HG03521 (cell line): ENCODE measurements at regions not wholly inside any gene's neighbourhood (a gene's known extent, or its start where the extent isn't known, plus 50 kb on each side); places are given as distances from the start of the nearest gene placed in this dataset.

ENCODE experiments used
- ATAC-seq: cut with Tn5 transposase; IDR thresholded peaks from one replicate; pipeline ENCODE4 v1.9.1; 2021; ENCODE audit warnings: mild to moderate bottlenecking, moderate library complexity; ENCODE audit not compliant: unreplicated experiment

DNA sequence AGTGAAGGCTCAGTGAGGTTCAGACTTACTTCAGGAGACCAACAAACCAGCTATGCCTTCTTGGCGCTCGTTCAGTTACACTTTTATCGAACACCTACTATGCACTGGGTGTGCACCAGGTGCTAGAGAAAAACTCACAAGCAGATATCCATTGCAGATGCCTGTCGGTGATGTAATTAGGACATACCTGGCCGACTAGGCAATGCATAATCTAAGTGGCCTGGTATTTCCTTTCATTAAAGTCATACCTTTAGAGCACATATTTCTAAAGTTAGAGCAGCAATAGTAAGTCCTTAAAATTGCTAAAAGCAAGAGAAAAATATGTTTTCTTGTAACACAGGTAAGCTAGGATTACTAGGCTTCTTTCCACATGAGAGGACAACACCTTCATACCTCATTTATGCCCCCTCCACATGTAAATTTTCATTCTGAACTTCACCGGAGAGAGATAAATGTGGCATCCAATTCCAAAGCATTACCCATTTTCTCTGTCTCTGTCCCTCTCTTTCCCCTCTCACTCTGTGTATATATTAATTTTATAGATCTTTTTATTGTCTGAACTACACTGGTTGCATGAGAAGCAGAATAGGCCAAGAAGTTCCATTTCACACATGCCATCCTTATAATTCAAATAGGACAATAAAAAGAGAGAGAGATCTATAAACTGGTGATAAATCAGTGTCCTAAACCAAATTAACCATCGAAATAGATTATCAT, 242.2 kb downstream of the SPTSSA start:
- no peak for ATAC-seq

DNA sequence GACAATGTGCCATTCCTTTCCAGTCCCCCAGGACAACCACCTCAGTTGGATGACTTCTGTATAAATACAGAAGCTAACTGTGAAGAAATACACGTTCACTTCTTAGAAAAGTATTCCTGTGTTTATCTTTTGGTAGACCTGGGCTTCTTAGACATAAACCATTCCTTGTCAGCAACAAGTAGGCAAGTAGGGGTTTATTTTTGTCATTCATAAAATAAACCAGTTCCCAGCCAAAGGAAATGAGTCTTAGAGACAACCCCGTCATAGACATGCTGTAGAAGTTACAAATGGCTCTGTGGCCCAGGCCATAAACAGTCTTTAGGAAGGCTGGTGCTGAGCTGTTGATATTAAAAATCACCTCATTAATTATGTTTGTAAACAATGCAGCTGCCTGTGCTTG, 243.2 kb downstream of the SPTSSA start:
- no peak for ATAC-seq

DNA sequence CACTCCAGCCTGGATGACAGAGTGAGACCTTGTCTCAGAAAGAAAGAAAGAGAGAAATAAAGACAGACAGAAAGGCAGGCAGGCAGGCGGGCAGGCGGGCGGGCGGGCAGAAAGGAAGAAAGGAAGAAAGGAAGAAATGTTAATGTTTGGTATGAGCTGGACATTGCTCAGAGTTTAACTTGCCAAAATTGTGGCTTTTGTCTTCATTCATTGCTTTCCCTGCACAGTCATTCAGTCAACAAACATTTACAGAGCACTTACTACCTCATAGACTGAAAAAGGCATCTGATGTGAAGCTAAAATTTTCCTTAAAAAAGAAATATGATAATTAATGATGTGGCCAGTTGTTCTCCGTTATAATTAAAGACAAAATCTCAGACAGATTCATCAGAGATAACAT, 247.1 kb downstream of the SPTSSA start:
- ATAC-seq, result no peak

DNA sequence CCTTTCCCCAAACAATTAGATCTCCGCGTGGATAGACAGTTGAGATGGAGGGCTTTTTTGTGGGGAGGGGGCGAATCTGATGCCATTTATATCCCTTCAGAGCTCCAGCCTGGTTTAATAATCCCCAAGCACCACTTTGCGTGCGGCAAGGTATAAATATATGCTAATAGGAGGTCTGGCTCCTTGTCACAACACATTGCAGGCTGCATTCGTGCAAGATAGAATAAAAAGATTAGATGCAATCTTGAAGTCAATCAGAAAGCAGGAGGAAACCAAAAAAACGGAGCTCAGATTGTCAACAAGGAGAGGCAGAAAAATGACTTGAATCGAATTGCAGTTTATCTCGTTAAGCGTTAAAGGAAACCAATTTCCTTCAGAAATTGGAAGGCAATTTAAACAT, 248.7 kb downstream of the SPTSSA start:
- ATAC-seq, result no peak

DNA sequence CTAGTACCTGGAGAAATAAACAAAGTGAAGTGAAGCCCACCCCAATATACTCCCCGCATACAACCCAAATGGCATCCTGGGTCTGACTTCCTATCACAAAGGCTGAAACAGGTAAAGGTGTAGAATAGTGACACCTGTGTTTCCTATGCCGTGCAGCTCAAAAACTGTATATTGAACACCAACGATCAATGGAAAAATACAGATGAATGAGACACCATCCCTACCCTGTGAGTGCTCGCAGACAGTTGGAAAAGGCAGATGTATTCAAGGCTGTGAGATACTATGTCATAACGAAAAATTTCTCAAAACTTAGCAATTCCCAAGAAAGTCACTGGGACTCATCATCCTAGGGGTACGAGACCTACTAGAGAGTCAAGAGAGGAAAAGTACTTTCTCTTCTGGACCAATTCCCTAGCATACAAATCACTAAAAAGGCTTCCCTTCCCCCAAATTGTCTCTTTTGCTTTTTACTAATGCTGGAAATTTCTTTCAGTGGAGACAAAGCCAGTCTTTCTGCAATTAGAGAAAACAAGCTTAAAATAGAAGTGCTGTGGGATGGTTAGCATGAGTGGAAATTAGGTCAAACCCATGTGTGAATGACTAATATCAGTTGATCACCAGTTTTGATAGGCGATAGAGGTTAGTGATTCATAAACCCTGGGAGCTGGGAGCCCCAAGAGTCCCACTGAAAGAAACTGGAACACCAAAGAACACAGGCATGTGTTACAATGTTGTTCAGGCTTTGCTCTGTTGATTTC, 249.7 kb downstream of the SPTSSA start:
- no peak for ATAC-seq

DNA sequence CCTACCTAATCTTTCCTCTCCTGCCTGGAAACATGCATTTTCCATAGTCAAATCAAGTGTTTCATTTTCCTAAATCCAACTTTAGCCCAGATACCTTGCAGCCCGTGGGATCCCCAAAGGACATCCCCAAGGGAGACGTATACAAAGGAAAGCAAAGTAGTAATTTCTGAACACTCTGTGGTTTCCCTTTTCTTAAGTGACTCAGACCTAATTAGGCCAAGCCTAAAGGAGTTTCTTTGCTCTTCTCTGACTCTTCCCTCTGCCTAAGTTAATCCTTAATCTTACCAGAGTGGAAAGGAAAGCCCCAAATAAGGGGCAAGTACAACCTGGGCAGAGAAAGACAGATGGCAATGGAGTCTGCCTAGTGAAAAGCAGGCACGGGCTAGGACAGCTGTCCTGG, 250.3 kb downstream of the SPTSSA start:
- ATAC-seq, result no peak

DNA sequence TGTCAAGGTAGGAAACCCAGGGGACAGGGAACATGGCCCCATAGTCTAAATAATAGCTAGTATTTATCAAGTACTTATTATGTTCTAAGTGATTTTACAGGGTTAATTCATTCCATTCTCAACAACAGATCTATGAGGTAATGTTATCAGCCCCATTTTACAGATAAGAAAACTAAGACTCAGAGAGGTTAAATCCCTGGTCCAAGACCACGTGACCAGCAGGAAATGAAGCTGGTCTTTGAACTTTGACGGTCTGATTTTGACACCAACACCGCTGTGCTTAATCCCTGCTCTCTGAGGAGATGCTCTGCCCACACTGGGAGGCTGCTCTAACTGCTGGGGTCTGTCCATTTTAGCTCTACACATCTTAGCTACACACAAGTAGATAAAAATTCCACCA, 253.5 kb downstream of the SPTSSA start:
- ATAC-seq, result no peak

DNA sequence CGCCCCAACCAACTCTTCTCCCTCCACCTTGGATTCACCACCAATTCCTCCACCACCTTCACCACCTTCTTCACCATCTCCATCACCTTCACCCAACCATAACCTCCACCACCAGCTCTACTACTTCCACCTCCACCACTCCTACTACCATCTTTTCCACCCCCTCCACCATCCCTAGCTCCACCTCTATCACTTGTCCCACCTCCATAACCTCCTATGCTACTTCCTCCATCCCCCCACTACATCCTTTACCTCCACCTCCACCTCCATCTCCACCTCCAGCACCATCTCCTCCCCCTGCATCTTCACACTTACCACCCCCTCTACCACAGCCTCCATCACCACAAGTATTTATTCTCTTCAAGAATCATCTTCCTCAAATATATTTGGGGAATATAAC, 254.9 kb upstream of the EGLN3 start:
- no peak for ATAC-seq

DNA sequence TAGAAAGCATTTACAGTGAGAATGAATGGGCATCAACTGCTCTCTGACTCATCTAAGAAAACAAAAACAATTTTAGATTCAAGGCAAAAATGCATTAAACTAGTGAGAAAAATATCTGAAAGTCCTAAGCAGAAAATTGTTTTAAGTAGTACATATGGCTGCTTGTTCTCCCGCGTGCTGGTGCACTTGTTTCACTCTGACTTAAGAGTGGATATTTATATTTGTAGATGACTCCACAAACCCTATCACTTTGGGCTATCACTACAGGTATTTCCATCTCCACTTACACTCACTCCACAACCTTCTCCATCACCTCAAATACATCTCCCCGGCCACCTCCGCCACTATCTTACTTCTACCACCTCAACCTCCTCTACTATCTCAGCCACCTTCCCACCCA, 253.9 kb upstream of the EGLN3 start:
- ATAC-seq, result no peak

DNA sequence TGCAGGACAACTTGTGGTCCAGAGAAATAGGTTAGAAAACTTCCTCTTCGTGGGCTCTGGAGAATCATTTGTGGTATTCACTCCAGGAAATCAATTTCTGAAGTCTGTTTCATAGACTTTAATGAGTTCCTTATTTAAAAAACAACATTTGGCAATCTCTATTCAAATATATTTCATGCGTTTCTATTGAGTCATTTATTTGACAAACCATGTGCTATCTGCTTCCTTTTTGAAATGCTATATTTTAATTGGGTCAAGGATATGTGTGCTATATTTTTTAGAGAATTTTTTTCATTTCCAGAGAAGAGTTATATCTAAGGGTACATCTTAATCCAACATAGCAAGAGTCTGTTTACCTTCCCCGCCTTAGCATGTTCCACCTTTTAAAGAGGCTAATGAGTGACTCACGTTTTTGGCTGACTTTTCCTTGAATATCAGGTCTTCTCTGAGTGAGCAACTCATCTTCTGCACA, 252.4 kb upstream of the EGLN3 start:
- no peak for ATAC-seq

DNA sequence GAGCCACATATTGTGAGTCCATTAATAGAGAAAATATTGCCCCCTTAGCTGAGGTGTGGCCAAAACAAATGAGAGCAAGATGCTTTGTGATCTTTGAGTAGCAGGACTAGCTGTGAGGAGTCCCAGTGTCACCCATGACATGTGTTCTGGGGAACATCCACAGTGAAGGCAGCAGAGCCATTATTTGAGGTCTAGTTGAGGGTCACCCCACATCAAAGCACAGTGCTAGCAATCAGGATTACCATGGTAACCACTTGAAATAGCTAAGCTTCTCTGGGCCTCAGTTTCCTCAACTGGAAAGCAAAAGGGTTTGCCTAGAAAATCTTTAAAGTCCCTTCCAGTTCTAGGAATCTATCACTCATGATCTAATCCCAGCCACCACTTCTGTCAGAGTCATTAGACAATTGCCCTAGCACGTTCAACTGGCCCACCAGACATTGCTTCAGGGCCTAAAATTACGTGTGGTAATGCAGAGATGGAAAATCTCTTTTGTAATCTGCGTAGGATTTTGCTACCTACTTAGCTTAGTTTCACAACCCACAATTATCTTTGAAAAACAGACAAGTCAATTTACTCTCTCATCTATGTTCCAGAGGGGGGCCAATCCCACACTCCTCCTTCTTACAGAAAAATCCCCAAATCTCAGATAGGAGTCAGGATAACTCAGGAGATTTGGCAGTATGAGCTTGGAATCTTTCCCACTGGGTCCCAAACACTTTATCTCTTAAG, 251.2 kb upstream of the EGLN3 start:
- ATAC-seq, result no peak

DNA sequence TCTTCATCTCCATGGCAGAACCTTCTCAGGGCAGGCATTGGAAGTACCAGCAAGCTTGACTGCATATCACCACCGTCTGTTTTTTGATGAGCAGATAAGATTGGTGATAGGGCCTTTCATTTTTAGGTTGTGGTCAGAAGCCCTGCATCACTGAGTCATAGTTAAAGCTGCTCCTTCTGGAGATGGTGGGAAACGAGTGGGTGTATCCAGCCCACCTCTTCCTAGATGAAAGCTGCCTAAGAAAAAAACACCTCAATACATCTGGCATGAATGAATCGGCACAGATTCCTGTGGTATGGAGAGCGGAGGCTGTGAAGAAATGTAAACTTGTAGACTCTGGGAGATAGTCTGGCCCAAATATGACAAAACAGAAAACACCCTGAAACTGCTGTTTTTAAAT, 248.7 kb upstream of the EGLN3 start:
- no peak for ATAC-seq

DNA sequence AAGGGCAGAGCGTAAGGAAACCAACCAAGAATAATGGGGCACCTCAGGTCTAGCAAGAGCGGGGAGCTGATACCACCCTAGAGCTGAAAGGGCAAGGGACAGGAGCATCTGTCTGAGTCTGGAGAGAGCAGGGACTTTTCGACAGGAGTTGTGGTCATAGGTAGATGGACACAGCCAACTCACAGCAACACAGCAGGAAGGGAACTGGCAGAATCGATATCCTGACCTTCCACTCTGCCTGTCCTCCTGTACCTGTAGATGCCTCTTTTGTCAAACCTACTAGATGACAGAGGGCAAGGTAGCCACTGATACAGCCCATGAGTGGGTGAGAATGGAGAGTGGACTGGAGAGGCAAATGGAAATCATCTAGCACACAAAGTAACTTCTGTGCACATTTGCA, 247.2 kb upstream of the EGLN3 start:
- no peak for ATAC-seq

DNA sequence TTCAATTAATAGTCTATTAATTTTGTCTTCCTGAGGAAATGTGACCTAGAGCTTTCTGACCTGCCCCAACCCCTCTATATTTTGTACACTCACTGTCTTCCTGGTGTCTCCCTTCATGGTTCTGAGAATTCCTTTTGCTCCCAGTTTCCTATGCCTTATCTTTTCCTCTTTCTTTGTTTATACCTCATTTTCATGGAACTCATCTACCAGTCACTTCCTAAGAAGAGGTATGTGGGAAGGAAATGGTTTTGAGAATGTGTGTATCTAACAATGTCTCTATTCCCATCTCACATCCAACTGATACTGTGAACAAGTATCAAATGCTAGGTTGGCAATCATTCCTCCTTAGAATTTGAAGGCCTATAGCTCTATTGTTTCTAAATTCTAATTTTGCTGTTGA, 245.1 kb upstream of the EGLN3 start:
- no peak for ATAC-seq

DNA sequence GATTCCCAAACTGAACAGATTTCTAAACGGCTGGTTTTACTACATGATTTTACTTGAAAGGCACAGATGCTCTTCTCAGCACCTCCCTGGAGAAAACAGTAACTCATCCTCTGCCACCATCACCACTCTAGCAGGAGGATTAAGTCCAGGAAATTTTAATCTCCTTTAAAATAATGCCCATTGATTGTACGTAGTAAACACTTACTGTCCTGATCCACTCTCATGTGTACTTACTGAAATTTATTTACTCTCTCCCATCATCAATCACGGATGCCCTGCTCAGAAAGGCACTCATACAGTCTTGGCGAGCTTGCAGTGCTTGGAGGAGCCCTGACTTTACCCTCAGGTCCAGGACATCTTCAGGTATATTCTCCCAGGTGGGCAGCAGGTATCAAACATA, 239.8 kb upstream of the EGLN3 start:
- ATAC-seq, result no peak

DNA sequence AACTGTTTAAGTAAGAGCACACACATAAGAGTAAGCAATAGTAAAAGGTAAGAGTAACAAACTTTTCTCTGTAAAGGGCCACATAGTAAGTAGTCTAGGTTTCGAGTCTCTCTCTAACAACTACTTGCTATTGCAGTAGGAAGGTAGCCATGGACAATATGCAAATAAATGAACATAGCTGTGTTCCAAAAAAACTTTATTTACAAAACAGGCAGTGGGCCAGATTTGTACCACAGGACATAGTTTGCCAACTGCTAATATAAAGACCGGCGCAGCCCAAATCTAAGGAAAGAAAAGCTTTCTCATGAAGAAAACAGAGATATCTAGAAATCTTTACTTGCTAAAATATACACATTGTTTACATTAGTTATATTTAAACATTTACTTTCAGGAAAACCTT, 239.0 kb upstream of the EGLN3 start:
- ATAC-seq, result no peak

DNA sequence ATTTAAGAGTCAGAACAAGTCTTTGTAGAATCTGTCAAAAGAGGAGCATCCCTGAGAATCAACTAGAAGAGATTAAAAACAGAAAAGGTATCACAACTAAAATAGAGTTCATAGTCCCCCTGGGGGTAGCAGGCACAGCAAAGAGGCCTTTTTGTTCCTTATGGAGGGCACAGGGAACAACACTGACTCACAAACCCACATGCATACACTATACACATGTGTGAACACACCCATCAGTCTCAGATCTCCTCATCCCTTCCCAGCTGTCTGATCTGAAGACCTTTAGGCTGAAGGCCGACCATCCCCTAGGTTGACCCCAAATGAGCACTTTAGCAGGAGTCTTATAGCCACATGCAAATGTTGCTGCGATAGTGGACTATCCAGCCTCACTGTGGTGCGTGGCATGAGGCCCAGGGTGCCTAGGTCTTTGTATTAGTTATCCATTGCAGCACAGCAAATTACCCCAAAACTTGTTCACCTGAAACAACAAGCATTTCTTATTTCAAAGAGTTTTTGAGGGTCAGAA, 236.7 kb upstream of the EGLN3 start:
- ATAC-seq, result no peak

DNA sequence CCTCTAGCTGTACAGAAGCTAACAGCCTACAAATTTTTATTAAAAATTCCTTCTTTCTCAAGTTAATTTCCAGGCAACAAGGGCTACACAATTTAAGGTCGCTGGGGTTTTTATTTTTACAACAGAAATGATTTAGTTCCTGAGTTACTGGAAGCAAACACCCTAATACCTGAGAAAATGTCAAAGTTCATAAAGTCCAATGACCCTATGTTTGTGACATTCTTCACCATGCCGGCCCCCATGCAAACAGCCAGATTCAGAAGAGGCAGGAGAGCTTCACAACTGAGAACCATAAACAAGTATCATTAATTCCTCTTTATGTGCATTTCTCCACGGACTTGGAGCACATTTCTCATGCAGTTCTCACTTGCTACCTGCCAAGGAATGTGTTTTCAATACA, 236.2 kb upstream of the EGLN3 start:
- ATAC-seq, result no peak

DNA sequence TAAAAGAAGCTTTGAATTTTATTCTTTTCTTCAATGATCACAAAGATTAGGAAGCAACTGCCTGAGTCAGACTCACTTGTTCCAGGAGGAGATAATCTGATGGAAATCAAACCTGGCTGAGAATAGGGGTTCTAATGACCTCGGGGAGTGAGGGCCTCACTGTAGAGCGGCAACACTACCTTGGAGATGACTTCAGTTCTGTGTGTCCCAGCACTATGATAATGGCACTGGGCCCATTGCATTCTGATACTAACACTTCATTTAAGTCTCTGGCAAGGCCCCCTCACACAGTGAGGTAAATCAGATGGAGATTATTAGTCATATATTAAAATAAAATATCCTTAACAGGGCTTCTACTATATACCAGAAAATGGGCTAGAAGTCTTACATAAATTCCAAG, 233.3 kb upstream of the EGLN3 start:
- ATAC-seq, result no peak

DNA sequence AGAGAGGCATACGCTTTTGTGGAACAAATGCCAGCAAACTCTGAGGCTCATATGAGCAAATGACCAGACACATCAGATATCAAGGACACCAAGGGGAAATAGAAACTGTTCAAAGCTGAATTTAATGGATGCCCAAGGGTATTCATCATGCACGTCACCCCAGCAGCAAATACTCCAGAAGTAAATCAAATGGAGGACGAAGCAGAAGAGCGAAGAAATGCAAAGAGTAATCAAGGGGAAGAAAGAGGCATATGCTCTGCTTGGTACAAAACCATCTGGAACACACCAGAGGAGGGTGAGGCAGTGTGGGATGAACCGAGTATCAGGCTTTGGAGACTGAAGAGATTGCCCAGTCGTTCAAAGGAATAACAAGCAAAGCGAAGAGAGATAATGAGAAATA, 232.6 kb upstream of the EGLN3 start:
- ATAC-seq, result no peak

DNA sequence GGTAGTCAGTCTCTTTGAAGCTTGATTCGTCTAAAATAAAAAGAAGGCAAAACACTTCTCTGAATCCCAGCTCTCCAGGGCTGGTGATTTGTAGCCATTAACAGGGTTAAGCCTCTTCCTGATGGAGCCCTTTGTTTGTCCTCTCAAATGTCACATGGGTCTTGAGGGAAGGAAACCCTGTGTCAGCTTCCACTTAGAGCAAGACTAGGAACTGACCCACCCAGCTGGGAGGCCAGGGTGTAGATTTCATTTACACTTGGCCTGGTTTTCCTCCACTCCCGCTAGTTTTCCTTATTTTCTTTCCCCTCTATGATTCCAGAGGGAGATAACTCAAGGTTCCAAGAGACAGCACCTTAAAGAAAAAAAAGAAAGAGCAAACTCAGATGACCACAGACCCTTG, 230.5 kb upstream of the EGLN3 start:
- ATAC-seq, result no peak

DNA sequence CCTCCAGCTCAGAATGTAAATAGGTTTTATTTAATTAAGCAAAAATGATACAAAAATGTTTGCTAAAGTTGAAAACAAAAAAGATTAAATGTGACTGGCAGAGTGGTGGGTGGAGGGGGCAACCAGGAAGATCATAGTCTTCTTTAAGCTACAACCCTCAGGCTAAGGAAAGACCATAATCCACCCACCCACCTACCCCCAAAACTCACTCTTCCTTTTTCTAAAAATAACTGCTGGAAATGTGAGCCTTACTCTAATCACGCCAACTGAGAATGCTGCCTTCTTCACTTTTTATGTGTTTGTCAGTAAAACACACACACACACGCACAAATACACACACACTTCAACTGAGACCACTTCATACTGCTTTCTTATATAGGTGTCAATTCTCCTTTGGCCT, 230.0 kb upstream of the EGLN3 start:
- ATAC-seq, result no peak
